ENCODE measurements at regions not wholly inside any gene's neighbourhood (a gene's known extent, or its start where the extent isn't known, plus 50 kb on each side); places are given as distances from the start of the nearest gene placed in this dataset.

- TF ChIP-seq CTCF (IDR thresholded peaks at IDR 0.05): no peak
- TF ChIP-seq EP300 (IDR thresholded peaks at IDR 0.05): no peak
- TF ChIP-seq POLR2AphosphoS5 (IDR thresholded peaks at IDR 0.05): no peak
- TF ChIP-seq POLR2A (IDR thresholded peaks at IDR 0.05): no peak
- no peak for DNase-seq
- WGBS, 2 donors: 98% methylated on average over 6 of the region's 6 CpGs
- no peak overlapping the region for H3K4me3 ChIP-seq
- no peaks in the 10 kb centered on the region for H3K9me3 ChIP-seq
- H3K4me1 ChIP-seq: no peaks in the 10 kb centered on the region
- no peak overlapping the region for H3K27ac ChIP-seq
- H3K36me3 ChIP-seq: no peaks in the 10 kb centered on the region
- no peaks in the 10 kb centered on the region for H3K27me3 ChIP-seq
- intact Hi-C loops (cut with DNase I): no loop called here
Measured at GRCh38 chr2:175475130-175475529, 293.6 kb upstream of the ATP5MC3 start.

GRCh38 chr2:175468431-175469098 is 287.1 kb upstream of the ATP5MC3 start:
- Histone ChIP-seq H3K9me3 (no peaks in the 10 kb centered on the region), H3K4me1 (no peaks in the 10 kb centered on the region), H3K27me3 (no peaks in the 10 kb centered on the region), H3K4me3 (no peak overlapping the region), H3K27ac (no peak overlapping the region), H3K36me3 (no peaks in the 10 kb centered on the region)
- TF ChIP-seq POLR2A (IDR thresholded peaks at IDR 0.05) (no peak), CTCF (IDR thresholded peaks at IDR 0.05) (no peak), EP300 (IDR thresholded peaks at IDR 0.05) (no peak), POLR2AphosphoS5 (IDR thresholded peaks at IDR 0.05) (no peak)
- intact Hi-C loops (cut with DNase I): no loop called here
- no peak for DNase-seq
- WGBS, 2 donors: 76 to 78% methylated on average over 7 of the region's 7 CpGs

GRCh38 chr2:175465101-175465500 is 283.6 kb upstream of the ATP5MC3 start:
- H3K27me3 ChIP-seq: no peaks in the 10 kb centered on the region
- no peak overlapping the region for H3K27ac ChIP-seq
- H3K36me3 ChIP-seq: no peaks in the 10 kb centered on the region
- DNase-seq: no peak
- intact Hi-C loops (cut with DNase I): no loop called here
- no peak overlapping the region for H3K4me3 ChIP-seq
- no peaks in the 10 kb centered on the region for H3K4me1 ChIP-seq
- H3K9me3 ChIP-seq: no peaks in the 10 kb centered on the region
- TF ChIP-seq POLR2AphosphoS5 (IDR thresholded peaks at IDR 0.05) (no peak), CTCF (IDR thresholded peaks at IDR 0.05) (no peak), EP300 (IDR thresholded peaks at IDR 0.05) (no peak), POLR2A (IDR thresholded peaks at IDR 0.05) (no peak)

- TF ChIP-seq POLR2A (IDR thresholded peaks at IDR 0.05) (no peak), POLR2AphosphoS5 (IDR thresholded peaks at IDR 0.05) (no peak), CTCF (IDR thresholded peaks at IDR 0.05) (no peak), EP300 (IDR thresholded peaks at IDR 0.05) (no peak)
- Histone ChIP-seq H3K36me3 (no peaks in the 10 kb centered on the region), H3K27ac (no peak overlapping the region), H3K9me3 (no peaks in the 10 kb centered on the region), H3K27me3 (no peaks in the 10 kb centered on the region), H3K4me3 (no peak overlapping the region), H3K4me1 (no peaks in the 10 kb centered on the region)
- DNase-seq: no peak
- 95 to 96% methylated on average over 7 of the region's 7 CpGs for WGBS, 2 donors
- intact Hi-C loops (cut with DNase I): no loop called here
Measured at GRCh38 chr2:175464311-175464670, 282.8 kb upstream of the ATP5MC3 start.
